ENCODE measurements at regions not wholly inside any gene's neighbourhood (a gene's known extent, or its start where the extent isn't known, plus 50 kb on each side); places are given as distances from the start of the nearest gene placed in this dataset.
"Not testable (repeated sequence)": the region's sequence is repeated elsewhere in the genome, so short reads cannot be mapped to it uniquely, and the experiment has no call there.

GRCh38 chr12:59517522-59517921 lies 78.3 kb upstream of the SLC16A7 start:
- WGBS, 2 donors, result 68 to 74% methylated on average over 2 of the region's 2 CpGs
- no peaks in the 10 kb centered on the region for H3K36me3 ChIP-seq (ENCODE audit: control insufficient read depth in 2 of 2, insufficient read depth in 2 of 2, low read length in 1 of 2)

GRCh38 chr12:59500915-59501314 lies 94.9 kb upstream of the SLC16A7 start:
- no peak overlapping the region for H3K4me3 ChIP-seq (ENCODE audit: low read depth in 1 of 2, low read length in 2 of 2)
- no peaks in the 10 kb centered on the region for H3K4me1 ChIP-seq (ENCODE audit: control insufficient read depth in 2 of 2, insufficient read depth in 2 of 2, low read length in 1 of 2)
- H3K9me3 ChIP-seq (ENCODE audit: control insufficient read depth in 2 of 2, insufficient read depth in 1 of 2, low read depth in 1 of 2, low read length in 1 of 2), result no peaks in the 10 kb centered on the region
- H3K36me3 ChIP-seq (ENCODE audit: control insufficient read depth in 2 of 2, insufficient read depth in 2 of 2, low read length in 1 of 2), result no peaks in the 10 kb centered on the region
- WGBS, 2 donors, result 44 to 45% methylated on average over 1 of the region's 1 CpG
- no peaks in the 10 kb centered on the region for H3K27me3 ChIP-seq (ENCODE audit: control insufficient read depth in 1 of 2, insufficient read depth in 2 of 2, low read length in 2 of 2)
- H3K27ac ChIP-seq (ENCODE audit: low read depth in 2 of 2, low read length in 1 of 2), result no peak overlapping the region

More at GRCh38 chr12:59517522-59517921, 78.3 kb upstream of the SLC16A7 start:
- H3K27me3 ChIP-seq (ENCODE audit: control insufficient read depth in 1 of 2, insufficient read depth in 2 of 2, low read length in 2 of 2), result no peaks in the 10 kb centered on the region
- H3K9me3 ChIP-seq (ENCODE audit: control insufficient read depth in 2 of 2, insufficient read depth in 1 of 2, low read depth in 1 of 2, low read length in 1 of 2), result no peaks in the 10 kb centered on the region
- no peak overlapping the region for H3K27ac ChIP-seq (ENCODE audit: low read depth in 2 of 2, low read length in 1 of 2)
- H3K4me1 ChIP-seq (ENCODE audit: control insufficient read depth in 2 of 2, insufficient read depth in 2 of 2, low read length in 1 of 2), result no peaks in the 10 kb centered on the region
- H3K4me3 ChIP-seq (ENCODE audit: low read depth in 1 of 2, low read length in 2 of 2), result no peak overlapping the region

- no peaks in the 10 kb centered on the region for H3K27me3 ChIP-seq (ENCODE audit: control insufficient read depth in 1 of 2, insufficient read depth in 2 of 2, low read length in 2 of 2)
- no peaks in the 10 kb centered on the region for H3K4me1 ChIP-seq (ENCODE audit: control insufficient read depth in 2 of 2, insufficient read depth in 2 of 2, low read length in 1 of 2)
- no peaks in the 10 kb centered on the region for H3K9me3 ChIP-seq (ENCODE audit: control insufficient read depth in 2 of 2, insufficient read depth in 1 of 2, low read depth in 1 of 2, low read length in 1 of 2)
- H3K36me3 ChIP-seq (ENCODE audit: control insufficient read depth in 2 of 2, insufficient read depth in 2 of 2, low read length in 1 of 2), result no peaks in the 10 kb centered on the region
- H3K27ac ChIP-seq (ENCODE audit: low read depth in 2 of 2, low read length in 1 of 2), result no peak overlapping the region
- H3K4me3 ChIP-seq (ENCODE audit: low read depth in 1 of 2, low read length in 2 of 2), result no peak overlapping the region
- WGBS, 2 donors, result 78 to 85% methylated on average over 1 of the region's 1 CpG
Measured at GRCh38 chr12:59500335-59500734, 95.5 kb upstream of the SLC16A7 start.

GRCh38 chr12:59499774-59500173 lies 96.1 kb upstream of the SLC16A7 start:
- Histone ChIP-seq H3K4me3 (ENCODE audit: low read depth in 1 of 2, low read length in 2 of 2) (no peak overlapping the region), H3K27ac (ENCODE audit: low read depth in 2 of 2, low read length in 1 of 2) (no peak overlapping the region), H3K4me1 (ENCODE audit: control insufficient read depth in 2 of 2, insufficient read depth in 2 of 2, low read length in 1 of 2) (no peaks in the 10 kb centered on the region), H3K36me3 (ENCODE audit: control insufficient read depth in 2 of 2, insufficient read depth in 2 of 2, low read length in 1 of 2) (no peaks in the 10 kb centered on the region), H3K27me3 (ENCODE audit: control insufficient read depth in 1 of 2, insufficient read depth in 2 of 2, low read length in 2 of 2) (no peaks in the 10 kb centered on the region), H3K9me3 (ENCODE audit: control insufficient read depth in 2 of 2, insufficient read depth in 1 of 2, low read depth in 1 of 2, low read length in 1 of 2) (no peaks in the 10 kb centered on the region)
- WGBS, 2 donors, result 78 to 81% methylated on average over 1 of the region's 1 CpG

- no peak overlapping the region for H3K4me3 ChIP-seq (ENCODE audit: low read depth in 1 of 2, low read length in 2 of 2)
- no peak overlapping the region for H3K27ac ChIP-seq (ENCODE audit: low read depth in 2 of 2, low read length in 1 of 2)
- no peaks in the 10 kb centered on the region for H3K9me3 ChIP-seq (ENCODE audit: control insufficient read depth in 2 of 2, insufficient read depth in 1 of 2, low read depth in 1 of 2, low read length in 1 of 2)
- H3K4me1 ChIP-seq (ENCODE audit: control insufficient read depth in 2 of 2, insufficient read depth in 2 of 2, low read length in 1 of 2), result no peaks in the 10 kb centered on the region
- no peaks in the 10 kb centered on the region for H3K27me3 ChIP-seq (ENCODE audit: control insufficient read depth in 1 of 2, insufficient read depth in 2 of 2, low read length in 2 of 2)
- H3K36me3 ChIP-seq (ENCODE audit: control insufficient read depth in 2 of 2, insufficient read depth in 2 of 2, low read length in 1 of 2), result no peaks in the 10 kb centered on the region
Measured at GRCh38 chr12:59494617-59495016, 101.2 kb upstream of the SLC16A7 start.

- WGBS, 2 donors, result 53 to 61% methylated on average over 2 of the region's 2 CpGs
- Histone ChIP-seq H3K4me1 (ENCODE audit: control insufficient read depth in 2 of 2, insufficient read depth in 2 of 2, low read length in 1 of 2) (no peaks in the 10 kb centered on the region), H3K4me3 (ENCODE audit: low read depth in 1 of 2, low read length in 2 of 2) (no peak overlapping the region), H3K27ac (ENCODE audit: low read depth in 2 of 2, low read length in 1 of 2) (no peak overlapping the region), H3K36me3 (ENCODE audit: control insufficient read depth in 2 of 2, insufficient read depth in 2 of 2, low read length in 1 of 2) (no peaks in the 10 kb centered on the region), H3K27me3 (ENCODE audit: control insufficient read depth in 1 of 2, insufficient read depth in 2 of 2, low read length in 2 of 2) (no peaks in the 10 kb centered on the region), H3K9me3 (ENCODE audit: control insufficient read depth in 2 of 2, insufficient read depth in 1 of 2, low read depth in 1 of 2, low read length in 1 of 2) (no peaks in the 10 kb centered on the region)
Measured at GRCh38 chr12:59491877-59492276, 104.0 kb upstream of the SLC16A7 start.

GRCh38 chr12:59486827-59487226 lies 109.0 kb upstream of the SLC16A7 start:
- Histone ChIP-seq H3K9me3 (ENCODE audit: control insufficient read depth in 2 of 2, insufficient read depth in 1 of 2, low read depth in 1 of 2, low read length in 1 of 2) (no peaks in the 10 kb centered on the region), H3K4me3 (ENCODE audit: low read depth in 1 of 2, low read length in 2 of 2) (no peak overlapping the region), H3K27ac (ENCODE audit: low read depth in 2 of 2, low read length in 1 of 2) (no peak overlapping the region), H3K36me3 (ENCODE audit: control insufficient read depth in 2 of 2, insufficient read depth in 2 of 2, low read length in 1 of 2) (no peaks in the 10 kb centered on the region), H3K27me3 (ENCODE audit: control insufficient read depth in 1 of 2, insufficient read depth in 2 of 2, low read length in 2 of 2) (no peaks in the 10 kb centered on the region), H3K4me1 (ENCODE audit: control insufficient read depth in 2 of 2, insufficient read depth in 2 of 2, low read length in 1 of 2) (no peaks in the 10 kb centered on the region)
- 2 to 6% methylated on average over 1 of the region's 1 CpG for WGBS, 2 donors

- H3K27me3 ChIP-seq (ENCODE audit: control insufficient read depth in 1 of 2, insufficient read depth in 2 of 2, low read length in 2 of 2), result no peaks in the 10 kb centered on the region
- no peak overlapping the region for H3K27ac ChIP-seq (ENCODE audit: low read depth in 2 of 2, low read length in 1 of 2)
- H3K9me3 ChIP-seq (ENCODE audit: control insufficient read depth in 2 of 2, insufficient read depth in 1 of 2, low read depth in 1 of 2, low read length in 1 of 2), result no peaks in the 10 kb centered on the region
- H3K36me3 ChIP-seq (ENCODE audit: control insufficient read depth in 2 of 2, insufficient read depth in 2 of 2, low read length in 1 of 2), result no peaks in the 10 kb centered on the region
- no peak overlapping the region for H3K4me3 ChIP-seq (ENCODE audit: low read depth in 1 of 2, low read length in 2 of 2)
- no peaks in the 10 kb centered on the region for H3K4me1 ChIP-seq (ENCODE audit: control insufficient read depth in 2 of 2, insufficient read depth in 2 of 2, low read length in 1 of 2)
Measured at GRCh38 chr12:59484575-59484974, 111.3 kb upstream of the SLC16A7 start.

GRCh38 chr12:59474236-59474635 lies 121.6 kb upstream of the SLC16A7 start:
- not testable (repeated sequence) for H3K4me1 ChIP-seq (ENCODE audit: control insufficient read depth in 2 of 2, insufficient read depth in 2 of 2, low read length in 1 of 2); H3K27me3 ChIP-seq (ENCODE audit: control insufficient read depth in 1 of 2, insufficient read depth in 2 of 2, low read length in 2 of 2); H3K36me3 ChIP-seq (ENCODE audit: control insufficient read depth in 2 of 2, insufficient read depth in 2 of 2, low read length in 1 of 2); H3K4me3 ChIP-seq (ENCODE audit: low read depth in 1 of 2, low read length in 2 of 2); H3K27ac ChIP-seq (ENCODE audit: low read depth in 2 of 2, low read length in 1 of 2); H3K9me3 ChIP-seq (ENCODE audit: control insufficient read depth in 2 of 2, insufficient read depth in 1 of 2, low read depth in 1 of 2, low read length in 1 of 2)

- Histone ChIP-seq H3K4me1 (ENCODE audit: control insufficient read depth in 2 of 2, insufficient read depth in 2 of 2, low read length in 1 of 2) (no peaks in the 10 kb centered on the region), H3K27ac (ENCODE audit: low read depth in 2 of 2, low read length in 1 of 2) (no peak overlapping the region), H3K9me3 (ENCODE audit: control insufficient read depth in 2 of 2, insufficient read depth in 1 of 2, low read depth in 1 of 2, low read length in 1 of 2) (no peaks in the 10 kb centered on the region), H3K4me3 (ENCODE audit: low read depth in 1 of 2, low read length in 2 of 2) (no peak overlapping the region), H3K36me3 (ENCODE audit: control insufficient read depth in 2 of 2, insufficient read depth in 2 of 2, low read length in 1 of 2) (no peaks in the 10 kb centered on the region), H3K27me3 (ENCODE audit: control insufficient read depth in 1 of 2, insufficient read depth in 2 of 2, low read length in 2 of 2) (no peaks in the 10 kb centered on the region)
- 72 to 74% methylated on average over 5 of the region's 5 CpGs for WGBS, 2 donors
Measured at GRCh38 chr12:59472273-59472672, 123.6 kb upstream of the SLC16A7 start.
